HG03196 (cell line): ENCODE measurements at regions not wholly inside any gene's neighbourhood (a gene's known extent, or its start where the extent isn't known, plus 50 kb on each side); places are given as distances from the start of the nearest gene placed in this dataset.
"Not testable (repeated sequence)": the region's sequence is repeated elsewhere in the genome, so short reads cannot be mapped to it uniquely, and the experiment has no call there.

Source experiments
- ATAC-seq: cut with Tn5 transposase; IDR thresholded peaks from one replicate; pipeline ENCODE4 v1.9.1; 2021; ENCODE audit not compliant: unreplicated experiment

- not testable (repeated sequence) for ATAC-seq
Measured at GRCh38 chr5:122515210-122515609, 203.2 kb downstream of the SNCAIP start.

- no peak for ATAC-seq
Measured at GRCh38 chr5:122515709-122516431, 203.8 kb downstream of the SNCAIP start.

- no peak for ATAC-seq
Measured at GRCh38 chr5:122516432-122516743, 204.4 kb downstream of the SNCAIP start.

- no peak for ATAC-seq
Measured at GRCh38 chr5:122517091-122517490, 205.1 kb downstream of the SNCAIP start.

- no peak for ATAC-seq
Measured at GRCh38 chr5:122523776-122524175, 211.7 kb downstream of the SNCAIP start.

- ATAC-seq = no peak
Measured at GRCh38 chr5:122527547-122527946, 215.5 kb downstream of the SNCAIP start.

GRCh38 chr5:122532035-122532434, 220.0 kb downstream of the SNCAIP start:
- no peak for ATAC-seq

- no peak for ATAC-seq
Measured at GRCh38 chr5:122533825-122534224, 221.8 kb downstream of the SNCAIP start.

- no peak for ATAC-seq
Measured at GRCh38 chr5:122534829-122535228, 222.8 kb downstream of the SNCAIP start.

GRCh38 chr5:122541388-122541787, 229.4 kb downstream of the SNCAIP start:
- ATAC-seq = no peak

- no peak for ATAC-seq
Measured at GRCh38 chr5:122545986-122546385, 228.9 kb upstream of the SNX2 start.

GRCh38 chr5:122547219-122547618, 227.7 kb upstream of the SNX2 start:
- ATAC-seq = no peak

GRCh38 chr5:122547669-122548068, 227.2 kb upstream of the SNX2 start:
- ATAC-seq = no peak

- no peak for ATAC-seq
Measured at GRCh38 chr5:122559676-122560075, 215.2 kb upstream of the SNX2 start.

GRCh38 chr5:122561209-122561608, 213.7 kb upstream of the SNX2 start:
- no peak for ATAC-seq

- no peak for ATAC-seq
Measured at GRCh38 chr5:122565331-122565730, 209.5 kb upstream of the SNX2 start.

- ATAC-seq = no peak
Measured at GRCh38 chr5:122576256-122577016, 198.4 kb upstream of the SNX2 start.

GRCh38 chr5:122581629-122582028, 193.3 kb upstream of the SNX2 start:
- no peak for ATAC-seq

- ATAC-seq = no peak
Measured at GRCh38 chr5:122584411-122585300, 190.2 kb upstream of the SNX2 start.

- ATAC-seq = no peak
Measured at GRCh38 chr5:122585371-122585770, 189.5 kb upstream of the SNX2 start.

- no peak for ATAC-seq
Measured at GRCh38 chr5:122586351-122586750, 188.5 kb upstream of the SNX2 start.

- ATAC-seq = no peak
Measured at GRCh38 chr5:122591828-122592227, 183.1 kb upstream of the SNX2 start.
